Gastroesophageal sphincter (tissue), 4 donors: ENCODE measurements at regions not wholly inside any gene's neighbourhood (a gene's known extent, or its start where the extent isn't known, plus 50 kb on each side); places are given as distances from the start of the nearest gene placed in this dataset.

Experiments used
- ATAC-seq: fragments of 150-250 bp; one replicate; pipeline ENCODE4 v1.9.1; 2016; ENCODE audit warnings: mild to moderate bottlenecking, moderate library complexity
- H3K27ac ChIP-seq, 4 donors: fragments of 200-600 bp; sonication (generic) in 3 of 4; 1 replicate in 3 of 4; 2 replicates in 1 of 4; pipeline ENCODE4 v1.5.1; 2016 to 2019
- H3K27me3 ChIP-seq: fragments of 200-600 bp; sonication (generic); one replicate; pipeline ENCODE4 v1.5.1; 2019
- H3K36me3 ChIP-seq, 2 donors: fragments of 200-600 bp; sonication (generic); one replicate each; pipeline ENCODE4 v1.5.1; 2019; ENCODE audit warnings: control low read depth in 1 of 2
- H3K4me1 ChIP-seq, 3 donors: fragments of 200-600 bp; sonication (generic); 1 replicate in 2 of 3; 2 replicates in 1 of 3; pipeline ENCODE4 v1.5.1; 2016 to 2019; ENCODE audit warnings: control low read depth in 2 of 3
- H3K4me3 ChIP-seq, 2 donors: fragments of 200-600 bp; sonication (generic); one replicate each; pipeline ENCODE4 v1.5.1; 2019; ENCODE audit warnings: mild to moderate bottlenecking in 1 of 2, moderate library complexity in 1 of 2
- H3K9me3 ChIP-seq, 3 donors: fragments of 200-600 bp; sonication (generic); one replicate each; pipeline ENCODE4 v1.5.1; 2017 to 2019; ENCODE audit warnings: control low read depth in 2 of 3
- CTCF ChIP-seq, 4 experiments: fragments of 200-600 bp in 2 of 4; fragments of 450-650 bp in 2 of 4; sonication (generic) in 1 of 4; IDR thresholded peaks; one replicate each; pipeline ENCODE4 v1.5.1; 2017 to 2019; ENCODE audit warnings: antibody characterized with exemption in 4 of 4, mild to moderate bottlenecking in 2 of 4, moderate library complexity in 2 of 4
- EP300 ChIP-seq: sonication (generic); formaldehyde crosslinking; IDR thresholded peaks from one replicate; pipeline ENCODE4 v1.6.1; 2017; ENCODE audit warnings: antibody characterized with exemption, mild to moderate bottlenecking
- POLR2A ChIP-seq, 2 donors: fragments of 450-650 bp; IDR thresholded peaks; one replicate each; pipeline ENCODE4 v1.6.1; 2017; ENCODE audit warnings: antibody characterized with exemption in 2 of 2, mild to moderate bottlenecking in 2 of 2, moderate library complexity in 1 of 2
- POLR2AphosphoS5 ChIP-seq: sonication (generic); formaldehyde crosslinking; IDR thresholded peaks from one replicate; pipeline ENCODE4 v1.6.1; 2017; ENCODE audit warnings: antibody characterized with exemption
- WGBS, 2 donors: methylation state at CpG; one replicate each; pipeline ENCODE4 v1.1.5; 2018; ENCODE audit warnings: low coverage in 1 of 2; 5-methylcytosine and 5-hydroxymethylcytosine counted together

DNA sequence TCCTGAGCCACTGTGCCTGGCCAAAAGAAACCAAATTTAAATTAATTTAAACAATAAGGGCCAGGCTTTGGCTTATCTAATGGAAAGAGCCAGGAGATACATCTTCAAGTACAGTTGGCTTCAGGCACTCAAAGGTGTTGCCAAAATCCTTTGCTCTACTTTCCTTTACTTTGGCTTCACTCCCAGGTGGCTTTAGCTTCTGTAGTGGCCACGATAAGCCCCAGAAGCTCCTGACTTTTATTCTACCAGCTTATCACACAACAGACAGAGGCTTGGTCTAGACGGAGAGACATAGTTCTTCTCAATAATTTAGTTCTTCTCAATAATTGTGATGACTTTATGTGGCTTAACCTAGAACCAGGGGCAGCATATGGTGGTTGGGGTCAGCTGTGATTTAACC, 211.2 kb upstream of the LNX1 start:
- no peaks in the 10 kb centered on the region for H3K4me1 ChIP-seq
- TF ChIP-seq CTCF (IDR thresholded peaks at IDR 0.05) (no peak), POLR2A (IDR thresholded peaks at IDR 0.05) (no peak), POLR2AphosphoS5 (no peak), EP300 (no peak)
- H3K27ac ChIP-seq, result no peak overlapping the region
- H3K36me3 ChIP-seq, result no peaks in the 10 kb centered on the region
- H3K9me3 ChIP-seq, result no peaks in the 10 kb centered on the region
- H3K4me3 ChIP-seq, result no peak overlapping the region
- ATAC-seq, result no peak
- H3K27me3 ChIP-seq, result no peaks in the 10 kb centered on the region
- WGBS, 2 donors, result 44 to 60% methylated on average over 2 of the region's 2 CpGs

GRCh38 chr4:53801373-53801772, 210.1 kb upstream of the LNX1 start:
- no peak for ATAC-seq
- TF ChIP-seq CTCF (IDR thresholded peaks at IDR 0.05) (no peak), POLR2A (IDR thresholded peaks at IDR 0.05) (no peak), POLR2AphosphoS5 (no peak), EP300 (no peak)
- Histone ChIP-seq H3K27me3 (no peaks in the 10 kb centered on the region), H3K27ac (no peak overlapping the region), H3K4me3 (no peak overlapping the region), H3K9me3 (no peaks in the 10 kb centered on the region), H3K4me1 (no peaks in the 10 kb centered on the region), H3K36me3 (no peaks in the 10 kb centered on the region)
- WGBS, 2 donors, result 28 to 44% methylated on average over 3 of the region's 3 CpGs

GRCh38 chr4:53800741-53801140, 209.5 kb upstream of the LNX1 start:
- Histone ChIP-seq H3K27ac (no peak overlapping the region), H3K9me3 (no peaks in the 10 kb centered on the region), H3K36me3 (no peaks in the 10 kb centered on the region), H3K27me3 (no peaks in the 10 kb centered on the region), H3K4me3 (no peak overlapping the region), H3K4me1 (no peaks in the 10 kb centered on the region)
- TF ChIP-seq POLR2A (IDR thresholded peaks at IDR 0.05) (no peak), CTCF (IDR thresholded peaks at IDR 0.05) (no peak), EP300 (no peak), POLR2AphosphoS5 (no peak)
- 61 to 88% methylated on average over 2 to 3 of the region's 3 CpGs for WGBS, 2 donors
- no peak for ATAC-seq

GRCh38 chr4:53793096-53793495, 201.8 kb upstream of the LNX1 start:
- Histone ChIP-seq H3K4me3 (no peak overlapping the region), H3K27ac (no peak overlapping the region), H3K4me1 (no peaks in the 10 kb centered on the region), H3K36me3 (no peaks in the 10 kb centered on the region), H3K9me3 (no peaks in the 10 kb centered on the region), H3K27me3 (peaks cover 3% of the 10 kb centered on the region)
- TF ChIP-seq POLR2A (IDR thresholded peaks at IDR 0.05) (no peak), EP300 (no peak), POLR2AphosphoS5 (no peak), CTCF (IDR thresholded peaks at IDR 0.05) (no peak)
- 87 to 97% methylated on average over 4 of the region's 4 CpGs for WGBS, 2 donors
- no peak for ATAC-seq

DNA sequence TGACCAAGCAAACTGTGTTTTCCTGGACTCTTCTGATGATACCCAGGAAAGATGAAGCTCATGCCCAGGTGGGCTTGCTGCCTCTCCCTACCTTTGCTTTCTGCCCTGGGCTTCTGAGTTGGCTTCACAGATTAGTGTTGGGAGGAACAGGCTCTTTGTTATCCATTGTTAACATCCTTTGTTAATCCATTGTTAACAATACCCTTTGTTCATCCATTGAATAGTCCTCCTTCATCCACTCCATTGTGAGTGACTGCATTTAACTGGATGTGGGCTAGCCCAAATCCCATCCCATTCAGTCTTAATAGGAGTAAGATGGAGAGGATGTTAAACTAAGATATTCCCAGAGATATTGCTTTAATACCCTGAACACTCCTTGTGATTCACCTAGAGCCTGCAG, 199.0 kb upstream of the LNX1 start:
- no peak for TF ChIP-seq EP300
- no peak for TF ChIP-seq POLR2AphosphoS5
- no peak for TF ChIP-seq CTCF (IDR thresholded peaks at IDR 0.05)
- no peak for TF ChIP-seq POLR2A (IDR thresholded peaks at IDR 0.05)
- H3K36me3 ChIP-seq, result no peaks in the 10 kb centered on the region
- no peak for ATAC-seq
- H3K9me3 ChIP-seq, result no peaks in the 10 kb centered on the region
- H3K27ac ChIP-seq, result no peak overlapping the region
- H3K27me3 ChIP-seq, result peaks cover 3% of the 10 kb centered on the region
- H3K4me3 ChIP-seq, result no peak overlapping the region
- H3K4me1 ChIP-seq, result no peaks in the 10 kb centered on the region
